Esophagus mucosa (tissue), 1 donor: ENCODE measurements at regions not wholly inside any gene's neighbourhood (a gene's known extent, or its start where the extent isn't known, plus 50 kb on each side); places are given as distances from the start of the nearest gene placed in this dataset.

Source experiments
- ATAC-seq: fragments of 200-7000 bp; cut with Tn5 transposase; one replicate; pipeline ENCODE4 v1.9.1; 2020
- donor health status: DM: yes; HTN: yes; CAD: no.

GRCh38 chr5:8580298-8580697, 711.4 kb downstream of the MTRR start:
- no peak for ATAC-seq

GRCh38 chr5:8581047-8581446, 712.1 kb downstream of the MTRR start:
- no peak for ATAC-seq

DNA sequence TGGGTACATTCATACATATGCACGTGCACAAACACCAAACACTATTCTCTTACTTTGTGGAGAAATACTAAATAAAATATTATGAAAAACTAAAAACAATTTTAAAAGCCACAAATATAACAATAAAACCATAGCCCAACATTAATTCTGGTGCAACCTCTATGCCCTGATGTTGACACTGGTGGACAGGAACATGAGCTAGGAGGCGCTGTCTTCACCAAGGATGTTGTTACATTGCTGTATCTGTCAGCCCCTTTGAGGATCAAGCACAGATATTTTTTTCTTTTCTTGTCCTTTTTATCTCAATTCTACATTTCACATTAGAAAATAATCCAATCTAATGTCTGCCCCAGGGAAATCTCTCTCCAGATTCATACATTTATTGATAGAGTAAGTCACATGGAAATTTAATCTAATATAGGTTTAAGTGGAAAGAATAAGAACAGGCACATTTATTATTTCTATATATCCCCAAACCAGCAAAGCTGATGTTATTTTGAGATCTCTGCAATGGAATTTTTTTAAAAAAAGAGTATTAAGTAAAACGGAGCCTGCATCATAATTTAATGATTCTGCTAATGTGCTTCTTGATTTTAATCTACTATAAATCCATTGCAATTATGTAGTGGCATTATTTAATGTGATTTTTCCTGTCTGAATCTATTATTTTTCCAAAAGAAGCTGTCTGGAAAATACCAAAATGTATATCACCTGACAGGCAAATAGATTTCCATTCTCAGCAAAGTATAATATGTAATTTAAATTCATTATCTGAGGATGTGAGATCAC, 716.5 kb downstream of the MTRR start:
- no peak for ATAC-seq

- no peak for ATAC-seq
These were observed 722.0 kb downstream of the MTRR start for GRCh38 chr5:8590959-8591358.

- no peak for ATAC-seq
These were observed 729.4 kb downstream of the MTRR start for GRCh38 chr5:8598356-8598755.

- ATAC-seq = no peak
These were observed 730.0 kb downstream of the MTRR start for GRCh38 chr5:8598996-8599395.

- ATAC-seq = no peak
These were observed 731.9 kb downstream of the MTRR start for GRCh38 chr5:8600843-8601242.

- ATAC-seq = no peak
These were observed 732.9 kb downstream of the MTRR start for GRCh38 chr5:8601831-8602354.

GRCh38 chr5:8606231-8606630, 737.3 kb downstream of the MTRR start:
- no peak for ATAC-seq

- no peak for ATAC-seq
These were observed 742.1 kb downstream of the MTRR start for GRCh38 chr5:8611067-8611466.

GRCh38 chr5:8613078-8613685, 744.2 kb downstream of the MTRR start:
- ATAC-seq = no peak

DNA sequence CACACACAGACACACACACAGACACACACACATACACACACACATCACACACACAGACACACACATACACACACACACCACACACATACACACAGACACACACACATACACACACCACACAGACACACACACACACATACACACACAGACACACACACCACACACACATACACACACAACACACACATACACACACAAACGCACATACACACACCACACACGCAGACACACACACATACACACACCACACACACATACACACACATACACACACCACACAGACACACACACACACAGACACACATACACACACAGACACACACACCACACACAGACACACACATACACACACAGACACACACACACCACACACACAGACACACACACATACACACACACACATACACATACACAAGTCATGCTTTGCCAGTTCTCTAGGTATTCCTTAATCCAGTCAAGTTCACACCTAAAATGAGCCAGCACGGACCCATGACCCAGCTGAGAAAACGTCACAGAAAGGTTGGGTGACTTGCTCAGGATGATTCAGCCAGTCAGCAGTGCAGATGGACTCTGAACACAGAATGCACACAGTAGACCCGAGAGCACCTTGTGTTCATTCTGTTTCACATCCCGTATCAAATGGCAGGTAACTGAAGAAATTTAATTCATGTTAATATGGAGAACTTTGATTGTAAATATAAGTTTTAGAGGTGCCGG, 746.4 kb downstream of the MTRR start:
- no peak for ATAC-seq

GRCh38 chr5:8628521-8628920, 759.6 kb downstream of the MTRR start:
- peak; percentile 29 for ATAC-seq

GRCh38 chr5:8633259-8633658, 764.3 kb downstream of the MTRR start:
- ATAC-seq = no peak

DNA sequence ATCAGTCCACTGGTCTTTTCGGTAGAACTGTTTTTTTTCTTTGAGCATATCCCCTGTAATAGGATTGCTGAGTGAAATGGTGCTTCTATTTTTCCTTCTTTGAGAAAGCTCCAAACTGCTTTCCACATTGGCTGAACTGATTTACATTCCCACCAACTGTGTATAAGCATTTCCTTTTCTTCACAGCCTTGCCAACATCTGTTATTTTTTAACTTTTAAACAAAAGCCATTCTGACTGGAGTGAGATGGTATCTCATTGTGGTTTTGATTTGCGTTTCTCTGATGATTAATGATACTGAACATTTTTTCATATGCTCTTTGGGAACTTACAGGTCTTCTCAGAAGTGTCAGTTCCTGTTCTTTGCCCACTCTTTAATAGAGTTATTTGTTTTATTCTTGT, 764.7 kb downstream of the MTRR start:
- no peak for ATAC-seq

- no peak for ATAC-seq
These were observed 765.3 kb downstream of the MTRR start for GRCh38 chr5:8634219-8634618.

- ATAC-seq = no peak
These were observed 773.0 kb downstream of the MTRR start for GRCh38 chr5:8641786-8642505.

DNA sequence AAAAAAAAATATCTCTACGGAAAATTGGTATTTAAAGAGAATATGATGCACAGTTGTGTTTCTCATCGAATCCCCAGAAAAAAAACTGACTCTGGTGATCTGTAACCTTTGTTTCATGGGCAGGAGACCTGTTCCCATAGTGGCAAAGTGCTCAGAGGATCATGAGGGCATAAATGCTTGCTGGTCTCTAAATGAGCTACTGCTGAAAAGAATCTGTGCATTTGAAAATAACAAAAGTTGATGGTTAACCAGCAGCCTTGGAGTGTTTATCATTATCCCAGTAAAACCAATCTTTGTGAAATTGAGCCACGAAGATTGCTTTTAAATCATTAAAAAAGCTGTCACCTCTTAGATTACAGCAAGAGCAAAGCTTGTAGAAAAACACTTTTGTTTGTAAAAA, 775.4 kb downstream of the MTRR start:
- ATAC-seq = no peak

GRCh38 chr5:8647111-8647510, 778.2 kb downstream of the MTRR start:
- no peak for ATAC-seq

GRCh38 chr5:8650186-8650585, 781.2 kb downstream of the MTRR start:
- no peak for ATAC-seq

- ATAC-seq = no peak
These were observed 791.4 kb downstream of the MTRR start for GRCh38 chr5:8660133-8660893.

DNA sequence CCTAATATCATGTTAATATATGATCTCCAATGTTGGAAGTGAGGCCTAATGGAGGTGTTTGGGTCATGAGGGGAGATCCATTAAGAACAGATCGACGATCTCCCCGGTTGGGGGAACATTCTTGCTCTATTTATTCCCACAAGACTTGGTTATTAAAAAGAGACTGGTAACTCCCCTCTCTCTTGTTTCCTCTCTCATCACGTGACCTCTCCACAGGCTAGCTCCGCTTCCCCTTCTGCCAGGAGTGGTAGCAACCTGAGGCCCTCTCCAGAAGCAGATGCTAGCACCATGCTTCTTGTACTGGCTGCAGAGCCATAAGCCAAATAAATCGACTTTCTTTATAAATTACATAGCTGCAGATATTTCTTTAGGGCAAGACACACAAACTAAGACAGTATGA, 794.4 kb downstream of the MTRR start:
- ATAC-seq = no peak
